ENCODE measurements at regions not wholly inside any gene's neighbourhood (a gene's known extent, or its start where the extent isn't known, plus 50 kb on each side); places are given as distances from the start of the nearest gene placed in this dataset.

DNA sequence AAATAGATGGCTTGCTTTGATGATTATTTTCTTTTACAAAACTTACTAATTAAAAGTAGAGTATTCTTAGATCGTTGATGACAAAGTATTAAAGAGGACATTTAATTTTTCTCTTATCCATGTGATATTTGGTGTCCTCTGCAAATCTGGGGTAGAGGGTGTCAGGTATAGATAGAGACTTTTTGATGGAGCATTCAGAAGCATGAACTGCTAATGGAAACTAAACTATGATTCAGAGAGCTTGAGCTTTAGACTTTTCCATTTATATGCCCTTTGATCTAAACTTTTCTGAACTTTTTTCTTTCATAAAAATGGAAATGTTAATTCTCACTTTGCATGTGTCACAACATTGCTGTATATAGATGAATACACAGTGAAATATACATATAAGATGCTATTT lies 619.7 kb downstream of the PLCL1 start:
- TF ChIP-seq, protein P1, sequence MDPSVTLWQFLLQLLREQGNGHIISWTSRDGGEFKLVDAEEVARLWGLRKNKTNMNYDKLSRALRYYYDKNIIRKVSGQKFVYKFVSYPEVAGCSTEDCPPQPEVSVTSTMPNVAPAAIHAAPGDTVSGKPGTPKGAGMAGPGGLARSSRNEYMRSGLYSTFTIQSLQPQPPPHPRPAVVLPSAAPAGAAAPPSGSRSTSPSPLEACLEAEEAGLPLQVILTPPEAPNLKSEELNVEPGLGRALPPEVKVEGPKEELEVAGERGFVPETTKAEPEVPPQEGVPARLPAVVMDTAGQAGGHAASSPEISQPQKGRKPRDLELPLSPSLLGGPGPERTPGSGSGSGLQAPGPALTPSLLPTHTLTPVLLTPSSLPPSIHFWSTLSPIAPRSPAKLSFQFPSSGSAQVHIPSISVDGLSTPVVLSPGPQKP (CRISPR knock-in tag; IDR thresholded peaks at IDR 0.05), result no peak
- TF ChIP-seq, protein P2, sequence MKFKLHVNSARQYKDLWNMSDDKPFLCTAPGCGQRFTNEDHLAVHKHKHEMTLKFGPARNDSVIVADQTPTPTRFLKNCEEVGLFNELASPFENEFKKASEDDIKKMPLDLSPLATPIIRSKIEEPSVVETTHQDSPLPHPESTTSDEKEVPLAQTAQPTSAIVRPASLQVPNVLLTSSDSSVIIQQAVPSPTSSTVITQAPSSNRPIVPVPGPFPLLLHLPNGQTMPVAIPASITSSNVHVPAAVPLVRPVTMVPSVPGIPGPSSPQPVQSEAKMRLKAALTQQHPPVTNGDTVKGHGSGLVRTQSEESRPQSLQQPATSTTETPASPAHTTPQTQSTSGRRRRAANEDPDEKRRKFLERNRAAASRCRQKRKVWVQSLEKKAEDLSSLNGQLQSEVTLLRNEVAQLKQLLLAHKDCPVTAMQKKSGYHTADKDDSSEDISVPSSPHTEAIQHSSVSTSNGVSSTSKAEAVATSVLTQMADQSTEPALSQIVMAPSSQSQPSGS (CRISPR knock-in tag; IDR thresholded peaks at IDR 0.05), result no peak
- TF ChIP-seq FOXM1 (IDR thresholded peaks at IDR 0.05; ENCODE audit: low read depth) (no peak), FOXM1 (CRISPR knock-in tag; IDR thresholded peaks at IDR 0.05; ENCODE audit: low read depth) (no peak), RFX5 (IDR thresholded peaks at IDR 0.05; ENCODE audit: low read depth, low read length) (no peak), CREB1 (IDR thresholded peaks at IDR 0.05) (no peak), CREB1 (CRISPR knock-in tag; IDR thresholded peaks at IDR 0.05) (no peak), POLR2A (conservative IDR thresholded peaks at IDR 0.05) (no peak), KLF16 (IDR thresholded peaks at IDR 0.05) (no peak), ZC3H4 (CRISPR knock-in tag; IDR thresholded peaks at IDR 0.05; ENCODE audit: borderline replicate concordance) (no peak), RBM34 (IDR thresholded peaks at IDR 0.05; ENCODE audit: borderline replicate concordance, insufficient read depth, low read length) (no peak), CBFB (CRISPR knock-in tag; IDR thresholded peaks at IDR 0.05) (no peak)
- TF ChIP-seq, protein P3, sequence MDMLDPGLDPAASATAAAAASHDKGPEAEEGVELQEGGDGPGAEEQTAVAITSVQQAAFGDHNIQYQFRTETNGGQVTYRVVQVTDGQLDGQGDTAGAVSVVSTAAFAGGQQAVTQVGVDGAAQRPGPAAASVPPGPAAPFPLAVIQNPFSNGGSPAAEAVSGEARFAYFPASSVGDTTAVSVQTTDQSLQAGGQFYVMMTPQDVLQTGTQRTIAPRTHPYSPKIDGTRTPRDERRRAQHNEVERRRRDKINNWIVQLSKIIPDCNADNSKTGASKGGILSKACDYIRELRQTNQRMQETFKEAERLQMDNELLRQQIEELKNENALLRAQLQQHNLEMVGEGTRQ (CRISPR knock-in tag; IDR thresholded peaks at IDR 0.05), result no peak
- TF ChIP-seq, protein P4, sequence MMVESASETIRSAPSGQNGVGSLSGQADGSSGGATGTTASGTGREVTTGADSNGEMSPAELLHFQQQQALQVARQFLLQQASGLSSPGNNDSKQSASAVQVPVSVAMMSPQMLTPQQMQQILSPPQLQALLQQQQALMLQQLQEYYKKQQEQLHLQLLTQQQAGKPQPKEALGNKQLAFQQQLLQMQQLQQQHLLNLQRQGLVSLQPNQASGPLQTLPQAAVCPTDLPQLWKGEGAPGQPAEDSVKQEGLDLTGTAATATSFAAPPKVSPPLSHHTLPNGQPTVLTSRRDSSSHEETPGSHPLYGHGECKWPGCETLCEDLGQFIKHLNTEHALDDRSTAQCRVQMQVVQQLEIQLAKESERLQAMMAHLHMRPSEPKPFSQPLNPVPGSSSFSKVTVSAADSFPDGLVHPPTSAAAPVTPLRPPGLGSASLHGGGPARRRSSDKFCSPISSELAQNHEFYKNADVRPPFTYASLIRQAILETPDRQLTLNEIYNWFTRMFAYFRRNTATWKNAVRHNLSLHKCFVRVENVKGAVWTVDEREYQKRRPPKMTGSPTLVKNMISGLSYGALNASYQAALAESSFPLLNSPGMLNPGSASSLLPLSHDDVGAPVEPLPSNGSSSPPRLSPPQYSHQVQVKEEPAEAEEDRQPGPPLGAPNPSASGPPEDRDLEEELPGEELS (CRISPR knock-in tag; IDR thresholded peaks at IDR 0.05; ENCODE audit: borderline replicate concordance), result no peak
